H1 (cell line): ENCODE measurements at regions not wholly inside any gene's neighbourhood (a gene's known extent, or its start where the extent isn't known, plus 50 kb on each side); places are given as distances from the start of the nearest gene placed in this dataset.
"Not testable (repeated sequence)": the region's sequence is repeated elsewhere in the genome, so short reads cannot be mapped to it uniquely, and the experiment has no call there.

Experiments
- POLR2A ChIP-seq, 2 experiments: IDR thresholded peaks; 1 replicate in 1 of 2; 2 replicates in 1 of 2; pipeline ENCODE4 v1.6.1; 2011; ENCODE audit warnings: low read depth in 2 of 2, low read length in 2 of 2, mild to moderate bottlenecking in 2 of 2; ENCODE audit errors: control extremely low read depth in 1 of 2
- POLR2AphosphoS5 ChIP-seq: IDR thresholded peaks from 2 replicates; pipeline ENCODE4 v1.6.1; 2011; ENCODE audit warnings: low read depth, low read length
- TF ChIP-seq, protein P1 (sequence below), 3 experiments: IDR thresholded peaks; 1 replicate in 2 of 3; 2 replicates in 1 of 3; pipeline versions ENCODE4 v1.5.1 to v1.6.1; 2011; ENCODE audit warnings: low read length in 3 of 3, mild to moderate bottlenecking in 3 of 3, inconsistent platforms in 2 of 3, low read depth in 1 of 3, moderate library complexity in 1 of 3; ENCODE audit not compliant: insufficient read depth in 1 of 3; ENCODE audit errors: control extremely low read depth in 1 of 3

DNA sequence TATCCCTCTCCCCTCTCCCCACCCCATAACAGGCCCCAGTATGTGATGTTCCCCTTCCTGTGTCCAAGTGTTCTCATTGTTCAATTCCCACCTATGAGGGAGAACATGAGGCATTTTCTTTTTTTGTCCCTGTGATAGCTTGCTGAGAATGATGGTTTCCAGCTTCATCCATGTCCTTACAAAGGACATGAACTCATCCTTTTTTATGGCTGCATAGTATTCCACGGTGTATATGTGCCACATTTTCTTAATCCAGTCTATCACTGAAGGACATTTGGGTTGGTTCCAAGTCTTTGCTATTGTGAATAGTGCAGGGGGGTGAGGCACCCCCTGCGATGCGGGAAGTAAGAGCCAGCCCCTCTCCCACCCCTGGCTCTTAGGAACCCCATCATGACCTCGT is 73.2 kb upstream of the RUBCNL start:
- TF ChIP-seq, protein P1, sequence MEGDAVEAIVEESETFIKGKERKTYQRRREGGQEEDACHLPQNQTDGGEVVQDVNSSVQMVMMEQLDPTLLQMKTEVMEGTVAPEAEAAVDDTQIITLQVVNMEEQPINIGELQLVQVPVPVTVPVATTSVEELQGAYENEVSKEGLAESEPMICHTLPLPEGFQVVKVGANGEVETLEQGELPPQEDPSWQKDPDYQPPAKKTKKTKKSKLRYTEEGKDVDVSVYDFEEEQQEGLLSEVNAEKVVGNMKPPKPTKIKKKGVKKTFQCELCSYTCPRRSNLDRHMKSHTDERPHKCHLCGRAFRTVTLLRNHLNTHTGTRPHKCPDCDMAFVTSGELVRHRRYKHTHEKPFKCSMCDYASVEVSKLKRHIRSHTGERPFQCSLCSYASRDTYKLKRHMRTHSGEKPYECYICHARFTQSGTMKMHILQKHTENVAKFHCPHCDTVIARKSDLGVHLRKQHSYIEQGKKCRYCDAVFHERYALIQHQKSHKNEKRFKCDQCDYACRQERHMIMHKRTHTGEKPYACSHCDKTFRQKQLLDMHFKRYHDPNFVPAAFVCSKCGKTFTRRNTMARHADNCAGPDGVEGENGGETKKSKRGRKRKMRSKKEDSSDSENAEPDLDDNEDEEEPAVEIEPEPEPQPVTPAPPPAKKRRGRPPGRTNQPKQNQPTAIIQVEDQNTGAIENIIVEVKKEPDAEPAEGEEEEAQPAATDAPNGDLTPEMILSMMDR (IDR thresholded peaks at IDR 0.05; ENCODE audit: control extremely low read depth in 1 of 3, insufficient read depth in 1 of 3, low read depth in 1 of 3, low read length in 3 of 3) = not testable (repeated sequence)
- TF ChIP-seq POLR2A (IDR thresholded peaks at IDR 0.05; ENCODE audit: control extremely low read depth in 1 of 2, low read depth in 2 of 2, low read length in 2 of 2); POLR2AphosphoS5: not testable (repeated sequence)
